Amygdala (tissue), 56 donors: ENCODE measurements at regions not wholly inside any gene's neighbourhood (a gene's known extent, or its start where the extent isn't known, plus 50 kb on each side); places are given as distances from the start of the nearest gene placed in this dataset.
"Not testable (repeated sequence)": the region's sequence is repeated elsewhere in the genome, so short reads cannot be mapped to it uniquely, and the experiment has no call there.

Experiments
- DNase-seq, 56 donors: peaks; one replicate each; lab custom pipeline; 2025; lab: John Stamatoyannopoulos, UW

DNA sequence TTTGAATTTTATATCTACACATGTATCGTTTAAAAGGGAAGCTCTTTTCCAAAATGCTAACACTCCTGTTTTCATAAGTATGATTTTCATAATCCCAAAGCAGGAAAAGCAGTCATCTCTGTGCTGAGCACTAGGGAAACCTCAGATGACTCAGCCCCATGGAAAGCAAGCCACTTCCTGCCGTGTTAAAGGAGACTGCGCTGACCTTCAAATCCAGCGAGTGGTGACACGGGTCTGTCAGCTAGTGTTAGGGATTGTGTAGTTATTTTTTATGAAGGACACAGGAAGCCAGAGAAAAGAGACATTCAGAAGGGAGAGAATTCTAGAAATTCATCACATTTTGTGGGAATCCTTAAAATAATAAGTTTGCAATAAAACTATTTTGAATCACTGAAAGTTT lies 57.0 kb upstream of the CD93 start:
- DNase-seq, result no peak

- DNase-seq, result no peak
Observed at GRCh38 chr20:23142162-23143050, 56.3 kb upstream of the CD93 start.

GRCh38 chr20:23141450-23142161 lies 55.5 kb upstream of the CD93 start:
- no peak for DNase-seq

DNA sequence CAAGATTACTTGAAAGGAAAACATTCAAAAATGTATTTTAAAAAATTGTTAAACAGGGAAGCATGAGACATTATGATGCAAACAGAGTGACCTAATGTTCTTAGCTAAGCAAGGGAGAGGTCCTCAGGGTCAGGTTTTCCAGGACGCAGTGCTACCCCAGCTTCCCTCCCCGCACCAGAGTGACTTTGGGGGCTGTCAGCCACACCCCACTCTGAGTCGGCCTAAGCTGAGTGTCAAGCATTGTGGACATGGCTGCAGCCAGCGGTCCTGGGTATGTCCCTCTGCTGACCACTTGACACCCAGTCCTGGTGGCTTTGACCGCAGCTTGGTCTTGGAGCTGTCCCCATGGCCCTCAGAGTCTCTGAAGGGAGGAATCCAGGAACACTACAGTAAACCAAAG lies 54.9 kb upstream of the CD93 start:
- no peak for DNase-seq

GRCh38 chr20:23139984-23140383 lies 53.9 kb upstream of the CD93 start:
- DNase-seq, result not testable (repeated sequence)

DNA sequence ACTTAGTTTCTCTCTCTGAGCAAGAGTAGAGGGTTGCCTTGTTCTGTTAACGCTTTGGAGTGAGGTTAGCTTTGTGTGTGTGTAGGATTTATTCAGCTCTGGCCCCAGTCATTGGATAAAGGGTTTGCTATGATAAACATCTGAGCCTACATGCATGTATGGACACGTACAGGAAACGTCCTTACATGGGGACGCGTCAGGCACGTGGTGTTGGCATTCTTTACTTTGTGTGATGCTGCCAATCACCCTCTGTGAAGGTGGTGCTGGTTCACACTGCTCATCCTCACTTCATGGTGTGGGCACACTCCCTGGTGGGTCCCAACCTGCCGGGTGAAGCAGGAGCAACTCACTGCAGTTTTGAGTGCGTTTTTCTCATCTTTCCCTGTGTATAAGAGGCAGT lies 53.4 kb upstream of the CD93 start:
- no peak for DNase-seq

GRCh38 chr20:23138682-23139081 lies 52.6 kb upstream of the CD93 start:
- no peak for DNase-seq

DNA sequence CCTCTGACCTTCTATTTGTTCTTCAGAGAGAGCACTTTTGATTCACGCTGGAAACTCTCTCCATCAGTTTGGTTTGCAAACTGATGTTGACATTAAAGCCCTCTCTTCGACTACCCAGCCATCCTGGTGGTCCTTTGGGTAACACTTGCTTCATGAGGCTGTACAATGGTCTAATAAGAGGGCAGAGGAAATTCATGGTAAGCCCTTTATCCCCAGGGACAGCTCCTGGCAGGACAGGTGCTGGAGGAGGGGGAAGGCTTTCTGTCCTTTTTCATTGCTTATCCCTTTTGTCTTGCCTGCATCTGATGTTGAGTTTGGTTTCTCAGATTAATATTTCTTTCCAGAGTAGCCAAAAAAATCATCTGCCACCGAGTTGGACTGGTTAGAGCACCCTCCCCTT lies 52.1 kb upstream of the CD93 start:
- no peak for DNase-seq

- no peak for DNase-seq
Observed at GRCh38 chr20:23136893-23137745, 51.0 kb upstream of the CD93 start.

- no peak for DNase-seq
Observed at GRCh38 chr20:23135449-23136420, 49.6 kb upstream of the CD93 start.
